ENCODE measurements at regions not wholly inside any gene's neighbourhood (a gene's known extent, or its start where the extent isn't known, plus 50 kb on each side); places are given as distances from the start of the nearest gene placed in this dataset.

DNA sequence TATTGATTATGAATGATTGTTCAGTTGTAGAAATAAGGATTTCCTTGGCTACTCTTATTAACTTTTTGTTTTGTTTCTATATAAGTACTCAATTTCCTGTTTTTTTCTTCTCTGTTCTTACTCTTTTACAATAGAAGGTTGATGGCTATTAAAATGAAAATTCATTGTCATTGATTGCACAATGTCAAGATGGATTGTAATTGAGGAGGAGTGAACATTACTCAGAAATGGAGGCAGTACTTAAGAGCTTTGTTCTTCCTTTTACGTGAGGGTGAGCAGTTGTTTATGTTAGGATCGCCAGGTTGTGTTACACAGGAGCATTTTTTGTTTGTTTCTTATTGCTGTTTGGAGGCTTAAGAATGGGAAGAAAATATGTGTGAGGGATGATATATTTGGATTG is 2062.4 kb downstream of the ARAP2 start:
- TF ChIP-seq, protein P1, sequence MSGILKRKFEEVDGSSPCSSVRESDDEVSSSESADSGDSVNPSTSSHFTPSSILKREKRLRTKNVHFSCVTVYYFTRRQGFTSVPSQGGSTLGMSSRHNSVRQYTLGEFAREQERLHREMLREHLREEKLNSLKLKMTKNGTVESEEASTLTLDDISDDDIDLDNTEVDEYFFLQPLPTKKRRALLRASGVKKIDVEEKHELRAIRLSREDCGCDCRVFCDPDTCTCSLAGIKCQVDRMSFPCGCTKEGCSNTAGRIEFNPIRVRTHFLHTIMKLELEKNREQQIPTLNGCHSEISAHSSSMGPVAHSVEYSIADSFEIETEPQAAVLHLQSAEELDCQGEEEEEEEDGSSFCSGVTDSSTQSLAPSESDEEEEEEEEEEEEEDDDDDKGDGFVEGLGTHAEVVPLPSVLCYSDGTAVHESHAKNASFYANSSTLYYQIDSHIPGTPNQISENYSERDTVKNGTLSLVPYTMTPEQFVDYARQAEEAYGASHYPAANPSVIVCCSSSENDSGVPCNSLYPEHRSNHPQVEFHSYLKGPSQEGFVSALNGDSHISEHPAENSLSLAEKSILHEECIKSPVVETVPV (CRISPR knock-in tag; IDR thresholded peaks at IDR 0.05), result no peak
- no peak for TF ChIP-seq RARB (CRISPR knock-in tag; IDR thresholded peaks at IDR 0.05)
- peak; percentile 6; the same call in 1 of the 2 replicates for TF ChIP-seq ISL1 (CRISPR knock-in tag; IDR thresholded peaks at IDR 0.05)

Data from SK-N-SH treated with all-trans-retinoic acid at 6 μM for 48 hours (cell line).